Hepatocyte (in vitro differentiated cells): ENCODE measurements at regions not wholly inside any gene's neighbourhood (a gene's known extent, or its start where the extent isn't known, plus 50 kb on each side); places are given as distances from the start of the nearest gene placed in this dataset.

Experiments
- DNase-seq: peaks from one replicate; pipeline ENCODE4 v3.0.0-alpha.2; 2016; ENCODE audit warnings: low spot score
- H2AFZ ChIP-seq: fragments of 200-600 bp; sonication (generic); 2 replicates; pipeline ENCODE4 v1.6.0; 2016; ENCODE audit warnings: antibody characterized with exemption, mild to moderate bottlenecking
- H3K27ac ChIP-seq: fragments of 200-600 bp; sonication (generic); 2 replicates; pipeline ENCODE4 v1.5.1; 2016; ENCODE audit warnings: mild to moderate bottlenecking
- H3K27me3 ChIP-seq: fragments of 200-600 bp; sonication (generic); 2 replicates; pipeline ENCODE4 v1.6.1; 2016
- H3K36me3 ChIP-seq: fragments of 200-600 bp; sonication (generic); replicated peaks from 2 replicates; pipeline ENCODE4 v1.5.1; 2016; ENCODE audit warnings: low read depth; ENCODE audit not compliant: insufficient read depth
- H3K4me1 ChIP-seq: fragments of 200-600 bp; sonication (generic); 2 replicates; pipeline ENCODE4 v1.5.1; 2016; ENCODE audit warnings: mild to moderate bottlenecking, moderate library complexity; ENCODE audit not compliant: insufficient read depth
- H3K4me2 ChIP-seq: fragments of 200-600 bp; sonication (generic); 2 replicates; pipeline ENCODE4 v1.6.0; 2016
- H3K4me3 ChIP-seq: fragments of 200-600 bp; sonication (generic); 2 replicates; pipeline ENCODE4 v1.5.1; 2016; ENCODE audit warnings: mild to moderate bottlenecking
- H3K79me2 ChIP-seq: fragments of 200-600 bp; sonication (generic); 2 replicates; pipeline ENCODE4 v1.6.0; 2017; ENCODE audit warnings: mild to moderate bottlenecking
- H3K9me2 ChIP-seq: fragments of 200-600 bp; sonication (generic); replicated peaks from 2 replicates; pipeline ENCODE4 v1.6.0; 2017; ENCODE audit warnings: mild to moderate bottlenecking; ENCODE audit not compliant: insufficient read depth
- H3K9me3 ChIP-seq: fragments of 200-600 bp; sonication (generic); 2 replicates; pipeline ENCODE4 v1.5.1; 2016; ENCODE audit warnings: low read depth, mild to moderate bottlenecking
- H4K20me1 ChIP-seq: fragments of 200-600 bp; sonication (generic); 2 replicates; pipeline ENCODE4 v1.6.0; 2016; ENCODE audit warnings: mild to moderate bottlenecking; ENCODE audit not compliant: insufficient read depth, poor library complexity, severe bottlenecking
- CTCF ChIP-seq: fragments of 200-600 bp; sonication (generic); IDR thresholded peaks from 2 replicates; pipeline ENCODE4 v1.5.1; 2016; ENCODE audit warnings: antibody characterized with exemption, mild to moderate bottlenecking; ENCODE audit not compliant: poor library complexity
- EZH2 ChIP-seq: fragments of 200-600 bp; sonication (generic); IDR thresholded peaks from 2 replicates; pipeline ENCODE4 v1.6.1; 2016; ENCODE audit warnings: antibody characterized with exemption, mild to moderate bottlenecking, borderline replicate concordance
- EZH2phosphoT487 ChIP-seq: fragments of 200-600 bp; sonication (generic); IDR thresholded peaks from one replicate; pipeline ENCODE4 v1.6.1; 2018; ENCODE audit warnings: antibody characterized with exemption, mild to moderate bottlenecking, low read depth, moderate library complexity; ENCODE audit not compliant: unreplicated experiment, severe bottlenecking
- WGBS: methylation state at CpG from one replicate; pipeline ENCODE4 v1.1.6; 2016; ENCODE audit warnings: low lambda C conversion rate; ENCODE audit errors: missing lambda C conversion rate; 5-methylcytosine and 5-hydroxymethylcytosine counted together

GRCh38 chr12:98420461-98420860 is 94.9 kb upstream of the TMPO start:
- H3K4me2 ChIP-seq: no peak overlapping the region
- H3K27me3 ChIP-seq: no peaks in the 10 kb centered on the region

GRCh38 chr12:98421316-98421715 is 94.1 kb upstream of the TMPO start:
- H3K27me3 ChIP-seq: no peaks in the 10 kb centered on the region
- no peak overlapping the region for H3K27ac ChIP-seq
- H3K4me2 ChIP-seq: no peak overlapping the region
- no peaks in the 10 kb centered on the region for H3K9me2 ChIP-seq
- no peak overlapping the region for H2AFZ ChIP-seq
- TF ChIP-seq EZH2 (no peak), CTCF (no peak), EZH2phosphoT487 (no peak)
- WGBS: 99% methylated on average over 8 of the region's 8 CpGs
- no peaks in the 10 kb centered on the region for H3K36me3 ChIP-seq
- no peaks in the 10 kb centered on the region for H3K9me3 ChIP-seq
- DNase-seq: no peak
- no peaks in the 10 kb centered on the region for H3K79me2 ChIP-seq
- H3K4me1 ChIP-seq: peaks cover 22% of the 10 kb centered on the region
- H4K20me1 ChIP-seq: no peaks in the 10 kb centered on the region
- no peak overlapping the region for H3K4me3 ChIP-seq

More at GRCh38 chr12:98420461-98420860, 94.9 kb upstream of the TMPO start:
- no peak for TF ChIP-seq EZH2
- TF ChIP-seq CTCF: no peak
- TF ChIP-seq EZH2phosphoT487: no peak
- WGBS: 74% methylated on average over 6 of the region's 6 CpGs
- Histone ChIP-seq H3K27ac (no peak overlapping the region), H3K4me1 (peaks cover 22% of the 10 kb centered on the region), H4K20me1 (no peaks in the 10 kb centered on the region), H3K9me2 (no peaks in the 10 kb centered on the region), H3K4me3 (no peak overlapping the region), H3K9me3 (no peaks in the 10 kb centered on the region), H2AFZ (no peak overlapping the region), H3K36me3 (no peaks in the 10 kb centered on the region), H3K79me2 (no peaks in the 10 kb centered on the region)
- no peak for DNase-seq

GRCh38 chr12:98422359-98422758 is 93.0 kb upstream of the TMPO start:
- Histone ChIP-seq H4K20me1 (no peaks in the 10 kb centered on the region), H3K4me1 (peaks cover 22% of the 10 kb centered on the region), H3K9me3 (no peaks in the 10 kb centered on the region), H3K79me2 (no peaks in the 10 kb centered on the region), H3K27ac (no peak overlapping the region), H3K4me2 (no peak overlapping the region), H3K27me3 (no peaks in the 10 kb centered on the region), H2AFZ (no peak overlapping the region), H3K4me3 (no peak overlapping the region), H3K36me3 (no peaks in the 10 kb centered on the region), H3K9me2 (no peaks in the 10 kb centered on the region)
- WGBS: 96% methylated on average over 11 of the region's 11 CpGs
- DNase-seq: no peak
- TF ChIP-seq EZH2phosphoT487 (no peak), EZH2 (no peak), CTCF (no peak)

GRCh38 chr12:98422812-98423211 is 92.6 kb upstream of the TMPO start:
- Histone ChIP-seq H3K79me2 (no peaks in the 10 kb centered on the region), H4K20me1 (no peaks in the 10 kb centered on the region), H2AFZ (no peak overlapping the region), H3K9me3 (no peaks in the 10 kb centered on the region), H3K9me2 (no peaks in the 10 kb centered on the region), H3K27ac (no peak overlapping the region), H3K4me2 (no peak overlapping the region), H3K36me3 (no peaks in the 10 kb centered on the region), H3K4me1 (peaks cover 22% of the 10 kb centered on the region), H3K27me3 (no peaks in the 10 kb centered on the region), H3K4me3 (no peak overlapping the region)
- DNase-seq: peak; percentile 49
- TF ChIP-seq CTCF (peak; percentile 18), EZH2 (no peak)
- WGBS: 86% methylated on average over 4 of the region's 4 CpGs
